GM19239 (cell line): ENCODE measurements at regions not wholly inside any gene's neighbourhood (a gene's known extent, or its start where the extent isn't known, plus 50 kb on each side); places are given as distances from the start of the nearest gene placed in this dataset.
"Not testable (repeated sequence)": the region's sequence is repeated elsewhere in the genome, so short reads cannot be mapped to it uniquely, and the experiment has no call there.

Source experiments
- DNase-seq: peaks from one replicate; pipeline ENCODE4 v3.0.0; 2011; ENCODE audit warnings: low spot score; ENCODE audit not compliant: insufficient read length
- FAIRE-seq: peaks from 2 replicates; lab custom pipeline; 2011; peaks lifted over from hg19 to GRCh38; lab: Jason Lieb, UNC

GRCh38 chr22:46026899-46027210 is 49.9 kb upstream of the WNT7B start:
- DNase-seq (no peak), FAIRE-seq (no peak)

- FAIRE-seq (no peak), DNase-seq (no peak)
Measured at GRCh38 chr22:46027211-46028105, 50.5 kb upstream of the WNT7B start.

GRCh38 chr22:46028106-46028991 is 51.4 kb upstream of the WNT7B start:
- DNase-seq (no peak), FAIRE-seq (no peak)

DNA sequence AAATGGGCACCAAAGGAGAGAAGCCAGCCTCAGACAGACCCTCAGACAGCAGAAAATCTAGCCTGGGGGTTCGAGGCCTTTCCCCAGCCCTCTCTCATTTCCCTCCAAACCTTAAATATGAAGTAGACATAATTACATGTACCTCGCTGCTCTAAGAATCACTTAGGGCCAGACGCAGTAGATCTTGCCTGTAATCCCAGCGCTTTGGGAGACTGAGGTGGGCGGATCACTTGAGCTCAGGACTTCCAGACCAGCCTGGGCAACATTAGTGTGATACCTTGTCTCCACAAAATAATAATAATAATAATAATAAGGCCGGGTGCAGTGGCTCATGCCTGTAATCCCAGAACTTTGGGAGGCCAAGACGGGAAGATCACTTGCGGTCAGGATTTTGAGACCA is 52.1 kb upstream of the WNT7B start:
- FAIRE-seq (no peak), DNase-seq (no peak)

- no peak for FAIRE-seq
- no peak for DNase-seq
Measured at GRCh38 chr22:46029574-46030200, 52.7 kb upstream of the WNT7B start.

- no peak for DNase-seq
- no peak for FAIRE-seq
Measured at GRCh38 chr22:46030231-46030880, 53.4 kb upstream of the WNT7B start.

- FAIRE-seq, result no peak
- DNase-seq, result no peak
Measured at GRCh38 chr22:46031066-46031465, 54.1 kb upstream of the WNT7B start.

- DNase-seq (no peak), FAIRE-seq (no peak)
Measured at GRCh38 chr22:46031557-46031956, 54.6 kb upstream of the WNT7B start.

GRCh38 chr22:46031965-46032851 is 55.2 kb upstream of the WNT7B start:
- DNase-seq (no peak), FAIRE-seq (no peak)

GRCh38 chr22:46033256-46034200 is 56.6 kb upstream of the WNT7B start:
- no peak for DNase-seq
- FAIRE-seq, result no peak

DNA sequence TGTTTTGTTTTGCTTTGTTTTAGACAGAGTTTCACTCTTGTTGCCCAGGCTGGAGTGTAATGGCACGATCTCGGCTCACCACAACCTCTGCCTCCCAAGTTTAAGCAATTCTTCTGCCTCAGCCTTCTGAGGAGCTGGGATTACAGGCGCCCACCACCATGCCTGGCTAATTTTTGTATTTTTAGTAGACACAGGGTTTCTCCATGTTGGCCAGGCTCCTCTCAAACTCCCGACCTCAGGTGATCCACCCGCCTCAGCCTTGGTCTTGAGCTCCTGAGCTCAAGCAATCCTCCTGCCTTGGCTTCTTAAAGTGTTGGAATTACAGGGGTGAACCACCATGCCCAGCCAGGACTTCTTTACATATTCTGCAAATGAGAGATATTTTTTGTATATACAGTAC is 57.5 kb upstream of the WNT7B start:
- DNase-seq, FAIRE-seq: not testable (repeated sequence)

DNA sequence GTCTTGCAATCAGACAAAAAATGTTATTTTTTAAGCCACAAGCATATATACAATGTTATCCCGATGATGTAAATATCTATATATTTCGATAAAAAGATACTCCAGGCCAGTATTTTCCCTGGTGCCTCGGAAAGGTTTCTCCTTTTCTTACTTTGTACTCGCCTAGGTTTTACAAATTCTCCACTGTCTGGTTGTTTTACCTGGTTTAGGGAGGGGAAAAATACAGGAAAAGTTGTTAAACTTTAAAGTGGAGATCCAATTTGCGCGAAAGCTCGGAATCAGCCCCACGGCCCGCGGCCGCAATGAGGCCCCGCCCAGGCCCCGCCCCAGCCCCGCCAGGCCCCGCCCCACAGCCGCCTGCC is 58.4 kb upstream of the WNT7B start:
- peak; percentile 18 for FAIRE-seq
- DNase-seq, result no peak

DNA sequence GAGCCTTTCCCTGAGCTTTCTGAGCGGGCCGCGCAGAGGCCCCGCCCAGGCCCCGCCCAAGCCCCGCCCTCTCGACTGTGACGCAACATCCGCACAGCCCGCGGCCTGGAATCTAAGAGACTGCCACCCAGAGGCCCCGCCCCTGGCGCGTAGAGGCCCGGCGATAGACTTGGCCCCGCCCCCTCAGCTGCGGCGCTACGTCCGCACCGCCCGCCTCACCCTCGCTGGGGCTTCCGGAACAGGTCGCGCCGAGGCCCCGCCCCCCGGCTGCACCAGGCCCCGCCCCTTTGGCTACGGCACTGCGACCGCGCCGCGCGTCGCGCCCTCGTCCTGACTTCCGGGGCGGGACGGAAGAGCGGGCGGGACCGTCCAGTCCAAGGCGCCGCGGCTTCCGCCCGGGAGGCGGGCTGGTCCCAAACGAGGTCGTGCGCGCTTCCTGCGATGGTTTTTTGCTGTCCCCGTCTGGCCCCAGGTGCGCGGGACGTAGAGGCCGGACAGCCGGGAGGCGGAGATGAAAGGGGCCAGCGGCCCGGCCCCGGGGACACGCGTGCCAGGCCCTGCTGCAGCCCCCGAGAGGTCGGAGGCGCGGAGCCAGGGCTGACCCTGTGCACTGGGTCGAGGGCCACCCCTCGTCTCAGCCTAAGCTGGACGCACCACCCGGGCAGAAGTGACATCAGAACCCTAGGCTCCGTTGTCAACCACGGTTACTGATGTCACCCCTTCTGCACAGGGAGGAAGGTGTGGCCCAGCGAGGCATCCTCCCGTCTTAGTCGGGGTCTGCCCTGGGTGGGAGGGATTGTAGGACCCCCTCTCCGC is 59.0 kb upstream of the WNT7B start:
- peak; percentile 94 for FAIRE-seq

DNA sequence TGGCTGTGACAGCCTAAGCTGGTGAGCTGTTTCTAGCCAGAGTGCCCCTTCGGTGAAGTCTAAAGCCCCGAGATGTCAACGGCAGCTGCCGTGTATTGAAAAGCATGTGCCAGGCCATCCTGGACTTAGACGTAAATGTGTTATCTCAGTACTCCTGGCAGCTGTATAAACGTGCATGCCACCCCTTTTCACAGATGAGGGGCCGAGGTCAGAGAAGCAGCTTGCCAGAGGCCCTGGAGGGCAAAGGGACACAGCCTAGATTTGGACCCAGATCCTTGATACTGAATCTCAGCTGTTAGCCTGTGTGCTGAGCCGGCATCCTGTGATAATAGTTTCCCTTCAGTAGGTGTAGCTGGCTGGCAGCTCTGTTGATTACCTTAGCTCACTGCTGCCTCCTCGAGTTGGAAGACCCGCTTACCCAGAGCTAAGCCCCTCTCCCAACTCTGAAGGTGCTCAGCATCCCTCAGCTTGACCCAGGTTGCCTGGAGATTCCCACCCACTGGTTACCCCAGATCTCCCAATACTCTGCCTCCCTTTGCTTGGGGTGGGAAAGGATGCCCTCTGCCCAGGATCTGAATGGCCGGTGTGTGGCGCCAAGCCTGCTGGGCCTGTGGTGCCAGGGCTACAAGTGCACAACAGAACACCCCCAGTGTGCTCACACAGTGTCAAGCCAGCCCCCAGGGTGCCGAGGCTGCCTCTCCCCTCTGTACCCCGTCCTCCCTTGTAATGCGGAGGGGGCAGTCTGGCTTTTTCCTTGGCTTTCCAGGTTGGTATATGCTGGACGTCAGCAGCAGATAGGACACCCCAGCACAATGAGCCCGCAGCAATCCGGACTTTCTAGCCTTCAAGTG is 59.8 kb upstream of the WNT7B start:
- DNase-seq (no peak), FAIRE-seq (no peak)

More for the DNA sequence above, 59.0 kb upstream of the WNT7B start:
- DNase-seq, result peak; percentile 99

- no peak for FAIRE-seq
Measured at GRCh38 chr22:46038174-46038487, 61.2 kb upstream of the WNT7B start.

GRCh38 chr22:46038516-46039430 is 61.8 kb upstream of the WNT7B start:
- DNase-seq (no peak), FAIRE-seq (no peak)

More at GRCh38 chr22:46038174-46038487, 61.2 kb upstream of the WNT7B start:
- no peak for DNase-seq
